Endothelial cell of umbilical vein (primary cell): ENCODE measurements at regions not wholly inside any gene's neighbourhood (a gene's known extent, or its start where the extent isn't known, plus 50 kb on each side); places are given as distances from the start of the nearest gene placed in this dataset.

ENCODE experiments used
- BruUV-seq: library from RNA; stranded (reverse); fragments of 400-500 nt; replicated peaks from 2 replicates; lab custom pipeline; 2021; lab: Mats Ljungman, UMichigan
- CTCF ChIA-PET: fragments of 300-600, 350-600 bp; sonication (Branson Sonifier 250); formaldehyde crosslinking; loops from one replicate; lab custom pipeline; 2021; ENCODE audit warnings: antibody characterized with exemption, inconsistent platforms; lab: Charles Lee
- POLR2A ChIA-PET: fragments of 300-600, 350-600 bp; sonication (Branson Sonifier 250); formaldehyde crosslinking; loops from one replicate; lab custom pipeline; 2021; ENCODE audit warnings: antibody characterized with exemption, inconsistent platforms; lab: Charles Lee
- DNase-seq: peaks from one replicate; pipeline ENCODE4 v3.0.0-alpha.2; 2011; ENCODE audit warnings: low read depth, low spot score
- FAIRE-seq: peaks from 2 replicates; lab custom pipeline; 2011; peaks lifted over from hg19 to GRCh38; lab: Jason Lieb, UNC
- H2AFZ ChIP-seq: 2 replicates; pipeline ENCODE4 v1.6.0; 2012; ENCODE audit warnings: low read depth, low read length, control low read depth, inconsistent platforms
- H3K27ac ChIP-seq: 2 replicates; pipeline ENCODE4 v1.5.1; 2011; ENCODE audit warnings: low read depth, mild to moderate bottlenecking, control low read depth, low read length, moderate library complexity; ENCODE audit not compliant: insufficient read depth
- H3K27me3 ChIP-seq, 2 experiments: 2 replicates each; pipeline versions ENCODE4 v1.6.0 to v1.6.1; 2011; ENCODE audit warnings: low read length in 2 of 2, mixed read lengths in 1 of 2; ENCODE audit not compliant: control insufficient read depth in 2 of 2, insufficient read depth in 2 of 2
- H3K36me3 ChIP-seq, 2 experiments: 2 replicates in 1 of 2; 3 replicates in 1 of 2; pipeline ENCODE4 v1.5.1; 2011; ENCODE audit warnings: low read length in 2 of 2, mild to moderate bottlenecking in 1 of 2, moderate library complexity in 1 of 2; ENCODE audit not compliant: control insufficient read depth in 2 of 2, insufficient read depth in 2 of 2; ENCODE audit errors: extremely low read depth in 1 of 2
- H3K4me1 ChIP-seq: 3 replicates; pipeline ENCODE4 v1.5.1; 2011; ENCODE audit warnings: mild to moderate bottlenecking, low read length; ENCODE audit not compliant: control insufficient read depth, insufficient read depth; ENCODE audit errors: extremely low read depth
- H3K4me2 ChIP-seq: 2 replicates; pipeline ENCODE4 v1.6.1; 2011; ENCODE audit warnings: low read length, control low read depth, mixed read lengths; ENCODE audit not compliant: insufficient read depth
- H3K4me3 ChIP-seq, 3 experiments: fragments of 200-600 bp in 1 of 3; sonication (generic), shearing (Covaris generic) in 1 of 3; replicated peaks in 1 of 3; 2 replicates each; pipeline ENCODE4 v1.5.1; 2011 to 2016; ENCODE audit warnings: control low read depth in 3 of 3, low read length in 3 of 3, mild to moderate bottlenecking in 2 of 3, inconsistent platforms in 1 of 3, low read depth in 1 of 3, moderate library complexity in 1 of 3; ENCODE audit not compliant: insufficient read depth in 1 of 3
- H3K79me2 ChIP-seq: 2 replicates; pipeline ENCODE4 v1.6.0; 2012; ENCODE audit warnings: low read length, inconsistent platforms; ENCODE audit not compliant: control insufficient read depth, insufficient read depth
- H3K9ac ChIP-seq: replicated peaks from 2 replicates; pipeline ENCODE3; 2011; ENCODE audit warnings: low read length, control low read depth; ENCODE audit not compliant: insufficient read depth; ENCODE audit errors: extremely low read depth
- H3K9me1 ChIP-seq: replicated peaks from 3 replicates; pipeline ENCODE4 v1.6.0; 2011; ENCODE audit warnings: mild to moderate bottlenecking, low read length; ENCODE audit not compliant: control insufficient read depth, insufficient read depth; ENCODE audit errors: extremely low read depth
- H3K9me3 ChIP-seq: replicated peaks from 2 replicates; pipeline ENCODE4 v1.5.1; 2012; ENCODE audit warnings: low read length, inconsistent platforms; ENCODE audit not compliant: control insufficient read depth, insufficient read depth
- H4K20me1 ChIP-seq: replicated peaks from 2 replicates; pipeline ENCODE3; 2011; ENCODE audit warnings: mild to moderate bottlenecking, low read length; ENCODE audit not compliant: control insufficient read depth, insufficient read depth; ENCODE audit errors: extremely low read depth
- CTCF ChIP-seq, 2 donors: IDR thresholded peaks; 1 replicate in 1 of 2; 2 replicates in 1 of 2; pipeline ENCODE4 v1.5.1; 2011; ENCODE audit warnings: low read length in 2 of 2, mild to moderate bottlenecking in 2 of 2, moderate library complexity in 2 of 2, control low read depth in 1 of 2, inconsistent platforms in 1 of 2, low read depth in 1 of 2; ENCODE audit not compliant: insufficient read depth in 1 of 2; ENCODE audit errors: extremely low read depth in 1 of 2
- EZH2 ChIP-seq: IDR thresholded peaks from 2 replicates; pipeline ENCODE4 v1.6.1; 2012; ENCODE audit warnings: borderline replicate concordance, low read depth, mild to moderate bottlenecking, moderate library complexity, low read length, inconsistent platforms; ENCODE audit not compliant: severe bottlenecking
- FOS ChIP-seq: IDR thresholded peaks from 2 replicates; pipeline ENCODE4 v1.6.1; 2011; ENCODE audit warnings: mild to moderate bottlenecking, low read length, moderate library complexity, borderline replicate concordance; ENCODE audit not compliant: insufficient read depth
- GATA2 ChIP-seq: IDR thresholded peaks from 2 replicates; pipeline ENCODE4 v1.7.0; 2011; ENCODE audit warnings: low read depth, mild to moderate bottlenecking, moderate library complexity, mixed read lengths, low read length; ENCODE audit not compliant: insufficient read length, insufficient read depth
- JUN ChIP-seq: IDR thresholded peaks from 2 replicates; pipeline ENCODE4 v1.6.1; 2011; ENCODE audit warnings: borderline replicate concordance, low read depth; ENCODE audit not compliant: insufficient read length, insufficient read depth
- MAX ChIP-seq: IDR thresholded peaks from 2 replicates; pipeline ENCODE4 v1.6.1; 2011; ENCODE audit not compliant: insufficient read depth, insufficient read length
- MYC ChIP-seq: IDR thresholded peaks from one replicate; pipeline ENCODE4 v1.6.1; 2011; ENCODE audit warnings: mild to moderate bottlenecking, low read depth, low read length
- POLR2A ChIP-seq: IDR thresholded peaks from 2 replicates; pipeline ENCODE4 v1.6.1; 2012; ENCODE audit warnings: low read depth, mild to moderate bottlenecking, control low read depth, low read length
- POLR2AphosphoS5 ChIP-seq: IDR thresholded peaks from 2 replicates; pipeline ENCODE4 v1.6.1; 2012; ENCODE audit warnings: low read depth, mild to moderate bottlenecking, control low read depth, low read length, moderate library complexity; ENCODE audit not compliant: insufficient read depth
- dilution Hi-C: fragments of 300-500 bp; cut with MboI; formaldehyde crosslinking; loops from one replicate; pipeline ENCODE4 v1.15.0; 2019; ENCODE audit warnings: low sequenced_read_pairs; ENCODE audit not compliant: extremely low pct_ligation_motif_present
- intact Hi-C: fragments of 100-400 bp; cut with micrococcal nuclease; formaldehyde crosslinking; loops from one replicate; pipeline ENCODE4 v1.10.0; 2022

GRCh38 chr14:49221316-49221715, 364.9 kb downstream of the RPS29 start:
- Histone ChIP-seq H3K4me3 (no peak overlapping the region), H4K20me1 (no peaks in the 10 kb centered on the region), H3K27ac (no peak overlapping the region), H3K79me2 (no peaks in the 10 kb centered on the region), H3K9me1 (no peaks in the 10 kb centered on the region), H3K4me2 (no peak overlapping the region), H3K9me3 (no peaks in the 10 kb centered on the region), H3K27me3 (no peaks in the 10 kb centered on the region), H3K36me3 (no peaks in the 10 kb centered on the region), H3K9ac (no peak overlapping the region), H3K4me1 (no peaks in the 10 kb centered on the region), H2AFZ (no peak overlapping the region)
- DNase-seq (no peak), FAIRE-seq (no peak)
- dilution Hi-C loops = no loop called here
- CTCF ChIA-PET = no interaction called here
- no TSS peak for BruUV-seq
- intact Hi-C loops = no loop called here
- TF ChIP-seq POLR2AphosphoS5 (no peak), CTCF (IDR thresholded peaks at IDR 0.05; ENCODE audit: extremely low read depth in 1 of 2, insufficient read depth in 1 of 2, low read depth in 1 of 2, low read length in 2 of 2) (no peak), FOS (no peak), MYC (no peak), JUN (no peak), EZH2 (no peak), POLR2A (no peak), GATA2 (no peak), MAX (no peak)
- POLR2A ChIA-PET = no interaction called here
